H1 (cell line): ENCODE measurements at regions not wholly inside any gene's neighbourhood (a gene's known extent, or its start where the extent isn't known, plus 50 kb on each side); places are given as distances from the start of the nearest gene placed in this dataset.

Experiments
- CHD7 ChIP-seq: fragments of 300-600 bp; sonication (generic); IDR thresholded peaks from 2 replicates; pipeline ENCODE4 v1.7.1; 2012; ENCODE audit warnings: low read length, moderate library complexity, mild to moderate bottlenecking, inconsistent platforms; ENCODE audit not compliant: insufficient replicate concordance

DNA sequence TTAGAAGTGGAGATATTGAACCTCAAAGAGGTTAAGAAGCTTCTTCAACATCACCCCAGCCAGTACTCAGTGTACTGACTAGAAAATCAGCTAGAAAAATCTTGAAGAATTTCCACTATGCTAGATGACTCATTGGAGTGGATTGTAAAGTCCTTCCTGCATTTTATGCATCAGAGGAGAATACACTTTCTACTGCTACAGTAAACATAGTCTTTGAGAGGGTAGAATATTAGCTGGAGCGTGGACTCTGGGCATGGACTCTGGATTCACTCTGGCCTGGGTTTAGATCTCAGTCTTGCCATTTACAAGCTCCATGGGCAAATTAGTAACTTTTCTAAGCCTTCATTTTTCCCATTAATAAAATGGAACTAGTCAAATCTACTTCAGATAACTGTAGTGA is 215.9 kb downstream of the IRS1 start (continued):
- TF ChIP-seq CHD7 = no peak
